H54 (cell line): ENCODE measurements at regions not wholly inside any gene's neighbourhood (a gene's known extent, or its start where the extent isn't known, plus 50 kb on each side); places are given as distances from the start of the nearest gene placed in this dataset.

Source experiments
- DNase-seq: peaks from one replicate; pipeline ENCODE4 v3.0.0; 2011; ENCODE audit warnings: low spot score, mixed read lengths; ENCODE audit not compliant: insufficient read length
- FAIRE-seq: peaks from 3 replicates; lab custom pipeline; 2011; peaks lifted over from hg19 to GRCh38; lab: Jason Lieb, UNC
- POLR2A ChIP-seq: IDR thresholded peaks from 2 replicates; pipeline ENCODE4 v1.6.1; 2011; ENCODE audit warnings: low read depth, mild to moderate bottlenecking, low read length

GRCh38 chr2:16137080-16137755 lies 196.9 kb downstream of the MYCN start:
- FAIRE-seq = no peak
- DNase-seq = no peak
- TF ChIP-seq POLR2A = no peak

- FAIRE-seq (no peak), DNase-seq (no peak)
- TF ChIP-seq POLR2A = no peak
Observed at GRCh38 chr2:16136461-16137035, 196.2 kb downstream of the MYCN start.

GRCh38 chr2:16135913-16136310 lies 195.6 kb downstream of the MYCN start:
- TF ChIP-seq POLR2A = no peak
- DNase-seq = no peak
- FAIRE-seq = no peak

DNA sequence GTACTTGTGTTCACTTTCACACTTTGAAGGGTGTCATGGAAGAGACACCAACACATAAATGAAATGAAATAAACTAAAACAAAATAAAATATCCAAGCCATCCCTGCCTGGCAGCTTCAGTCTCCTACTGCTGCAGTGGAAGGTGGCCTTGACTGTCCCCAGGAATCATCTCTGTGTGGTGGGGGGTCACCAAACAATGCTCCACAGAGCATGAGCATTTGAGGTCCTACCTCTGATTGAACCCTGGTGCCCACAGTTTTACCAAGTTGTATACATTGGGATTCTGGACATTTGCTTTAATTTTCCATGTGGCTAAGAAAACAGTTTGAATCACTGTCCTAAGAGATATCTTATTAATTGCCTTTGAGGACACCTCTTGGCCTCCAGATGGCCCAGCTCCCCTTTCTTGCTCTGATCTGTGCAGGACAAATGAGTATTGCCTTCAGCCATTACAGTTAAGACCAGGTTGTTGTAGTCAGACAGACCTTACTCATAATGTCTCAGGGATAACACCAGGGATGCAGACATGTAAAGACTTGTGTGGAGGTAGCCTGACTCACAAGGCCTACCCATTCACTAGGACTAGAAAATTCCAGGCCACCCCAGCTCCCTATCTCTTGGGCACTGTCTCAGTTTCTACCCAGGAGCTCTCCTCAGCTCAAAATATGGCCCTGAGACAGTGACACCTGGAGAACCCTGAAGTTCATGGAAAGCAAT lies 195.0 kb downstream of the MYCN start:
- FAIRE-seq (no peak), DNase-seq (no peak)
- TF ChIP-seq POLR2A = no peak

- no peak for DNase-seq
- no peak for TF ChIP-seq POLR2A
- FAIRE-seq = no peak
Observed at GRCh38 chr2:16134436-16135165, 194.3 kb downstream of the MYCN start.

GRCh38 chr2:16130906-16131400 lies 190.6 kb downstream of the MYCN start:
- DNase-seq = no peak
- no peak for TF ChIP-seq POLR2A
- no peak for FAIRE-seq

DNA sequence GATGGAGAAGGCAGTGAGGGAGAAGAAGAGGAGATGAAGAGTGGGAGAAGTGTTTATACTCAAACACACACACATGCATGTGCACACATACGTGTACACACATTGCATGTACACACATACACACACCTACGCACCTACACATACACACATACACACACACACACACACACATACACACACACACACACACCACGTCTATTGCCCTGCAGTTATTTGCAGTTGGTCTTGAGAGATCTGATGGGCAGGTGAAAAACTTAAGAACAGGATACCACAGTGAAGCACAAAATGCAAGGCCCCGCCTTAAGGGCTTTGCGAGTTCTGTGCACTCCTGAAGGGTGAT lies 190.2 kb downstream of the MYCN start:
- no peak for TF ChIP-seq POLR2A
- DNase-seq (no peak), FAIRE-seq (no peak)

DNA sequence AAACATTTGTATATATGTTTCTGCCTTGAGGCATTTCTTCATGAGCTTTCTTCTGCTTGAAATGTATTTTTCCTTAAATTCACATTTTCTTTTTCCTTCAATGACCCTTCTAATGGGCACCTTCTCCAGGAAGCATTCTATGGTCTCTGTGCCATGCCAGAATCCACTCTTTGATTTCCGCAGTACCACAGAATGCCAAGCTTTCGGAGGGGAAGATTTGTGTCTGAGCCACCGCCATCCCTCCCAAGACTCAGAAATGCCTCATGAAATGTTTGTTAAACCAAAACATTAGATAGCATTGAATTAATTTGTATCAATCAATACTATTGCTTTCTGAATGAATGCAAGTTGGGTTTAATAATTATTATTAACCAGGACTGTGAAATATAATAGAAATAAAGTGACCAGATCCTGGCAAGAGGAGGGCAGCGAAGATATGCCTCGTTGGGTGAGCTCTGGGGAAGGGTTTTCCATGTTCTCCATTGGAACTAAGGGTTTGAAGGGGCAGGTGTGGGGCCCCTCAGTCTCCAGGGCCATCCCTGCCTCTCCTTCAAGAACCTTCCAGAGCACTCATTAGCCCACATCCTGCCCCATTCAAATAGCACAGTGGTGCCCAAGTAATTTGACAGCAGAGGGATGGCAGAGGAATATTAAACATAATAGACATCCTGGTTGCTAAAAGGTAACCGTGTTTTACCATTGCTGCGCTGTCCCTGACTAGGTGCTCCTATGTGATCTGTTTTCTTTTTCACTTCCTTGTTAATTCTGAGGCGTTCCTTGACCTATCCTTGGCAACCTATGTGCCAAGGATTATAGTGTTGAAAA lies 189.6 kb downstream of the MYCN start:
- FAIRE-seq (no peak), DNase-seq (no peak)
- TF ChIP-seq POLR2A = no peak

DNA sequence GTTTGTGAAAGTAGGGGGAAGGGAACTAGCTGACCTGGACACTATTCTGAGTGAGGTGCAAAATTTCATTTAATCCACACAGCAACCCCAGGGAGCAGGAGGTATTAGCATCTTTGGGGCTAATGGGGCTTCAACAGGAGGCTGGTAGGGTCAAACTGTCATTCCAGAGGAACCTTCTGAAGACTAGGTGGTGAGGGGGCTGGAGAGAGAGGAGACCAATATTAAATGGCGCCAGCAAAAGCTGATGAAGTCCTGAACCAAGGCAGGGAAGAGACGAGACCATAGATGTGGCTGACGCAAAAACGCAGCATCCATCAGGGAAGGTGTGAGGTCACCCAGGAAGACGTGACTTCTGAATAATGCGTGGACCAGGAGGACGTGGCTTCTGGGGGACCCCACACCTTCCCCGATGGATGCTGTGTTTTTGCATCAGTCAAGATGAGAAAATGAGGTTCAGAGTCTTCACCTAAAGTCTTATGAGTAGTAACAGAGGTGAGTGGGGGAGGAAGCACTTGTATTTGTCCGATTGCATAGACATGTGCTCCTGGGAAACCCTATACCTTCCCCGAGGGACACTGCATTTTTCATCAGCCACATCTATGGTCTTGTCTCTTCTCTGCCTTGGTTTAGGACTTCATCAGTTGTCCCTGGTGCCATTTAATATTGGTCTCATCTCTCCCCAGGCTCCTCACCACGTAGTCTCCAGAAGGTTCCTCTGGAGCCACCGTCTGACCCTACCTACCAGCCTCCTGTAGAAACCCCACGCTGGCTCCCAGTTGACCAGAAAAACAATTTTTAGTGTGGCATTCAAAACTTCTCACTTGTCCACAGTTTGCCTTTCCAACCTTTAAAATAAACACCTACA lies 188.6 kb downstream of the MYCN start:
- FAIRE-seq (no peak), DNase-seq (no peak)
- TF ChIP-seq POLR2A = no peak

DNA sequence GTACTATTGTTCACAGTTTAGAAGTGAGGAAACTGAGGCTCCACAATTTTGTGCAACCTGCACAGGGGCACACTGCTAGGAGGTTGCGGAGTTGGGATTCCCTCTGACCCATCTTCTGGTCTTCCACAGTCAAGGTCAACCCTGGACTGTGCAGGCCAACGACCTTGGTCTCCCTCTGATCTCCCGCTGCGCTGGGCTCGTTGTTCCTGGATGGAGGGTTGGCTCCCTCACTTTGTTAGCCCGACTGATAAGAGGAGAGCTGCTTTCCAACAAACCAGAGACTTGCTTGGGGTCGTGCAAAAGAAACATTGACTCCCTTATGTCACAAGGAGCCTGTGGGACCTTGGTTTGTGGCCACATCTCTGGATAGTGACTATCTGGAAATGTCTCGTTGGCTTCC lies 187.6 kb downstream of the MYCN start:
- no peak for FAIRE-seq
- no peak for TF ChIP-seq POLR2A

GRCh38 chr2:16127276-16127940 lies 187.1 kb downstream of the MYCN start:
- TF ChIP-seq POLR2A = no peak
- DNase-seq (no peak), FAIRE-seq (no peak)

More for the DNA sequence above, 187.6 kb downstream of the MYCN start:
- DNase-seq = no peak

DNA sequence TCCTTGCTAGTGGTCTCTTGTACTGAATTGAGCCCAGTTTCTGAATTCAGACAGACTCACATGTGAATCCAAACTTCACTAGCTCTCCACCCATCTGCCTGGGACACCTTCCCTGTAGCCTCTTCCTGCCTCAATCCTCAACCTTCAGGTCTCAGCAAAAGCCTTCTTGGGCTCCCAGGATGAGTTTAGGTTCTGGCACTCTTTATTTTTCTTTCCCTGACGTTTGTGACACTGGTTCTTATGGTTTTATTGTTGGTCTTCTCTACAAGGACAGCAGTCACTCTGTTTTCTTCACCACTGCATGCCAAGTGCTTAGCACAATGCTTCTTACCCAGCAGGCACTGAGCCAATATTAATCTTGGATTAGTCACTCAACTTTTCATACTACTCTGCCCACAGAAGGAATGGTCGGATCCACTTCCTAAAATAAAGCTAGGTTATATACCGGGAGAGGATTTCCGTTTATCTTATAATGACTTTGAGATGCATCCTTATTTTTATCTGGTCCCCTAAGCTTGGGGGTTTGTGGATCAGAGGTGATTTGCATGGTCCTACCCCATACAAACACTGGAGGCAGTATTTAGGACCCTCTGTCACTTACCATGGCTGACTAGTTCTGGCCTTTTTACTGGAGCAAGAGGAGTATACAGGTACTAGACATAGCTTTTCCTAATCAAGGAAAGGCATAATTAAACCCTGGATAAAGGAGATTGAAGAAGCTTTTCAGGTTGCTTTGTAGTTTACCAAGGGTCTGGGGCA lies 186.3 kb downstream of the MYCN start:
- no peak for TF ChIP-seq POLR2A
- DNase-seq (no peak), FAIRE-seq (no peak)
